ENCODE measurements at regions not wholly inside any gene's neighbourhood (a gene's known extent, or its start where the extent isn't known, plus 50 kb on each side); places are given as distances from the start of the nearest gene placed in this dataset.

- TF ChIP-seq RARB (CRISPR knock-in tag; IDR thresholded peaks at IDR 0.05) (no peak), ISL1 (CRISPR knock-in tag; IDR thresholded peaks at IDR 0.05) (no peak)
- no peak for ATAC-seq
Observed at GRCh38 chr2:58866040-58866439, 624.9 kb upstream of the FANCL start.

- ATAC-seq = no peak
- no peak for TF ChIP-seq CREB5 (CRISPR knock-in tag; IDR thresholded peaks at IDR 0.05; ENCODE audit: low read depth)
- no peak for TF ChIP-seq TCF4 (CRISPR knock-in tag; IDR thresholded peaks at IDR 0.05; ENCODE audit: borderline replicate concordance)
- no peak for TF ChIP-seq BACH2 (CRISPR knock-in tag; IDR thresholded peaks at IDR 0.05; ENCODE audit: borderline replicate concordance)
- TF ChIP-seq OSR1 (CRISPR knock-in tag; IDR thresholded peaks at IDR 0.05) = no peak
- no peak for TF ChIP-seq SNAI2 (CRISPR knock-in tag; IDR thresholded peaks at IDR 0.05)
- no peak for TF ChIP-seq ZFP30 (CRISPR knock-in tag; IDR thresholded peaks at IDR 0.05)
- no peak for TF ChIP-seq RARB (CRISPR knock-in tag; IDR thresholded peaks at IDR 0.05)
- no peak for TF ChIP-seq ZC3H10 (CRISPR knock-in tag; IDR thresholded peaks at IDR 0.05)
- no peak for TF ChIP-seq GLIS3 (CRISPR knock-in tag; IDR thresholded peaks at IDR 0.05)
- TF ChIP-seq ESRRG (CRISPR knock-in tag; IDR thresholded peaks at IDR 0.05) = no peak
- TF ChIP-seq ZNF8 (CRISPR knock-in tag; IDR thresholded peaks at IDR 0.05) = no peak
- no peak for TF ChIP-seq TOX (CRISPR knock-in tag; IDR thresholded peaks at IDR 0.05; ENCODE audit: borderline replicate concordance)
- no peak for TF ChIP-seq PPARA (CRISPR knock-in tag; IDR thresholded peaks at IDR 0.05; ENCODE audit: borderline replicate concordance)
- TF ChIP-seq ZNF565 (CRISPR knock-in tag; conservative IDR thresholded peaks at IDR 0.05; ENCODE audit: low read depth) = no peak
- TF ChIP-seq CSDC2 (CRISPR knock-in tag; IDR thresholded peaks at IDR 0.05) = no peak
- no peak for TF ChIP-seq PATZ1 (CRISPR knock-in tag; IDR thresholded peaks at IDR 0.05; ENCODE audit: borderline replicate concordance)
- no peak for TF ChIP-seq ARNTL (CRISPR knock-in tag; IDR thresholded peaks at IDR 0.05; ENCODE audit: borderline replicate concordance, low read depth)
- no peak for TF ChIP-seq ZFP3 (CRISPR knock-in tag; IDR thresholded peaks at IDR 0.05)
Observed at GRCh38 chr2:58865436-58865835, 624.3 kb upstream of the FANCL start.

GRCh38 chr2:58862244-58862643, 621.1 kb upstream of the FANCL start:
- TF ChIP-seq POU6F1 (CRISPR knock-in tag; IDR thresholded peaks at IDR 0.05; ENCODE audit: borderline replicate concordance, low read depth) (no peak), ISL1 (CRISPR knock-in tag; IDR thresholded peaks at IDR 0.05) (no peak), ZFP30 (CRISPR knock-in tag; IDR thresholded peaks at IDR 0.05) (no peak), CSDC2 (CRISPR knock-in tag; IDR thresholded peaks at IDR 0.05) (no peak), BACH2 (CRISPR knock-in tag; IDR thresholded peaks at IDR 0.05; ENCODE audit: borderline replicate concordance) (no peak), ZNF565 (CRISPR knock-in tag; conservative IDR thresholded peaks at IDR 0.05; ENCODE audit: low read depth) (no peak), RARB (CRISPR knock-in tag; IDR thresholded peaks at IDR 0.05) (no peak), CSRNP3 (CRISPR knock-in tag; IDR thresholded peaks at IDR 0.05) (no peak), PPARA (CRISPR knock-in tag; IDR thresholded peaks at IDR 0.05; ENCODE audit: borderline replicate concordance) (no peak), ARNTL (CRISPR knock-in tag; IDR thresholded peaks at IDR 0.05; ENCODE audit: borderline replicate concordance, low read depth) (no peak), GLIS3 (CRISPR knock-in tag; IDR thresholded peaks at IDR 0.05) (no peak), ZNF70 (CRISPR knock-in tag; IDR thresholded peaks at IDR 0.05) (no peak), OSR1 (CRISPR knock-in tag; IDR thresholded peaks at IDR 0.05) (no peak), ZC3H10 (CRISPR knock-in tag; IDR thresholded peaks at IDR 0.05) (no peak), TSHZ2 (CRISPR knock-in tag; IDR thresholded peaks at IDR 0.05) (no peak), TOX (CRISPR knock-in tag; IDR thresholded peaks at IDR 0.05; ENCODE audit: borderline replicate concordance) (no peak), PATZ1 (CRISPR knock-in tag; IDR thresholded peaks at IDR 0.05; ENCODE audit: borderline replicate concordance) (no peak), ZFP3 (CRISPR knock-in tag; IDR thresholded peaks at IDR 0.05) (no peak), ESRRG (CRISPR knock-in tag; IDR thresholded peaks at IDR 0.05) (no peak)
- ATAC-seq = no peak
